Islet precursor cell (in vitro differentiated cells): ENCODE measurements at regions not wholly inside any gene's neighbourhood (a gene's known extent, or its start where the extent isn't known, plus 50 kb on each side); places are given as distances from the start of the nearest gene placed in this dataset.
A peak's percentile ranks its signal among the peaks of the same experiment; 100 is the strongest.
"Not testable (repeated sequence)": the region's sequence is repeated elsewhere in the genome, so short reads cannot be mapped to it uniquely, and the experiment has no call there.

Source experiments
- DNase-seq: peaks from one replicate; pipeline ENCODE4 v3.0.0-alpha.2; 2018

GRCh38 chr5:97489010-97489840 is 306.2 kb upstream of the RIOK2 start:
- DNase-seq = no peak

GRCh38 chr5:97494465-97494864 is 311.4 kb upstream of the RIOK2 start:
- DNase-seq = no peak

- DNase-seq = no peak
These were observed 312.3 kb upstream of the RIOK2 start for GRCh38 chr5:97495301-97495700.

- DNase-seq = no peak
These were observed 313.0 kb upstream of the RIOK2 start for GRCh38 chr5:97496037-97496436.

- no peak for DNase-seq
These were observed 315.6 kb upstream of the RIOK2 start for GRCh38 chr5:97498657-97499056.

GRCh38 chr5:97499605-97500004 is 316.6 kb upstream of the RIOK2 start:
- DNase-seq = no peak

GRCh38 chr5:97501286-97501964 is 318.4 kb upstream of the RIOK2 start:
- DNase-seq = no peak

- no peak for DNase-seq
These were observed 318.9 kb upstream of the RIOK2 start for GRCh38 chr5:97501965-97502305.

GRCh38 chr5:97508864-97509263 is 325.8 kb upstream of the RIOK2 start:
- no peak for DNase-seq

- DNase-seq = not testable (repeated sequence)
These were observed 336.5 kb upstream of the RIOK2 start for GRCh38 chr5:97519565-97519964.

- not testable (repeated sequence) for DNase-seq
These were observed 340.3 kb upstream of the RIOK2 start for GRCh38 chr5:97523336-97523735.

- no peak for DNase-seq
These were observed 342.7 kb upstream of the RIOK2 start for GRCh38 chr5:97525780-97526179.

- DNase-seq = no peak
These were observed 345.9 kb upstream of the RIOK2 start for GRCh38 chr5:97528941-97529340.

- no peak for DNase-seq
These were observed 346.4 kb upstream of the RIOK2 start for GRCh38 chr5:97529354-97529985.

GRCh38 chr5:97531549-97531948 is 348.5 kb upstream of the RIOK2 start:
- no peak for DNase-seq

- DNase-seq = peak; percentile 61
These were observed 351.1 kb upstream of the RIOK2 start for GRCh38 chr5:97534166-97534565.

- DNase-seq = no peak
These were observed 353.6 kb upstream of the RIOK2 start for GRCh38 chr5:97536683-97537082.

GRCh38 chr5:97538912-97539311 is 355.9 kb upstream of the RIOK2 start:
- no peak for DNase-seq

GRCh38 chr5:97541864-97542263 is 358.8 kb upstream of the RIOK2 start:
- no peak for DNase-seq

- no peak for DNase-seq
These were observed 359.4 kb upstream of the RIOK2 start for GRCh38 chr5:97542469-97542868.

- no peak for DNase-seq
These were observed 360.1 kb upstream of the RIOK2 start for GRCh38 chr5:97543166-97543565.

GRCh38 chr5:97544240-97544639 is 361.2 kb upstream of the RIOK2 start:
- DNase-seq = no peak

- DNase-seq = no peak
These were observed 361.6 kb upstream of the RIOK2 start for GRCh38 chr5:97544678-97545077.

- DNase-seq = no peak
These were observed 362.4 kb upstream of the RIOK2 start for GRCh38 chr5:97545446-97545845.
